Activated CD8-positive, alpha-beta T cell treated with anti-CD3 and anti-CD28 coated beads for 36 hours (primary cell): ENCODE measurements at regions not wholly inside any gene's neighbourhood (a gene's known extent, or its start where the extent isn't known, plus 50 kb on each side); places are given as distances from the start of the nearest gene placed in this dataset.

ENCODE experiments used
- ATAC-seq: fragments of 200-7000 bp; cut with Tn5 transposase; one replicate; pipeline ENCODE4 v1.10.0; 2021; ENCODE audit warnings: mild to moderate bottlenecking, moderate library complexity
- CTCF ChIA-PET: fragments of 350-600 bp; sonication (Branson Sonifier 250); formaldehyde crosslinking; loops from one replicate; lab custom pipeline; 2021; ENCODE audit warnings: antibody characterized with exemption; lab: Charles Lee
- POLR2A ChIA-PET: fragments of 350-600 bp; sonication (Branson Sonifier 250); formaldehyde crosslinking; loops from one replicate; lab custom pipeline; 2021; ENCODE audit warnings: antibody characterized with exemption; lab: Charles Lee
- DNase-seq: peaks from one replicate; pipeline ENCODE4 v3.0.0-alpha.2; 2020
- H3K27ac Mint-ChIP-seq: one replicate; pipeline ENCODE4 v1.8.0; 2021; ENCODE audit warnings: mild to moderate bottlenecking, mixed read lengths
- H3K27me3 Mint-ChIP-seq: one replicate; pipeline ENCODE4 v1.8.0; 2021; ENCODE audit warnings: mixed read lengths
- H3K36me3 Mint-ChIP-seq: one replicate; pipeline ENCODE4 v1.8.0; 2021; ENCODE audit warnings: low read depth, mixed read lengths
- H3K4me1 Mint-ChIP-seq: one replicate; pipeline ENCODE4 v1.8.0; 2021; ENCODE audit warnings: low read depth, mixed read lengths
- H3K4me3 Mint-ChIP-seq: one replicate; pipeline ENCODE4 v1.8.0; 2021; ENCODE audit warnings: mild to moderate bottlenecking, moderate library complexity, mixed read lengths
- H3K9me3 Mint-ChIP-seq: one replicate; pipeline ENCODE4 v1.8.0; 2021; ENCODE audit warnings: mixed read lengths
- CTCF ChIP-seq: fragments of 200-600 bp; IDR thresholded peaks from one replicate; pipeline ENCODE4 v1.8.0; 2022; ENCODE audit warnings: antibody characterized with exemption, mild to moderate bottlenecking
- intact Hi-C: fragments of 100-400 bp; cut with micrococcal nuclease; formaldehyde crosslinking; loops from one replicate; pipeline ENCODE4 v1.10.0; 2022

- TF ChIP-seq CTCF: no peak
- ChIA-PET POLR2A (no interaction called here), CTCF (no interaction called here)
- Mint-ChIP-seq H3K36me3 (no peaks in the 10 kb centered on the region), H3K9me3 (no peaks in the 10 kb centered on the region), H3K4me1 (no peaks in the 10 kb centered on the region), H3K27ac (no peak overlapping the region), H3K4me3 (no peak overlapping the region), H3K27me3 (no peaks in the 10 kb centered on the region)
- ATAC-seq (no peak), DNase-seq (no peak)
- intact Hi-C loops: no loop called here
These were observed 683.6 kb upstream of the ROBO1 start for GRCh38 chr3:80451393-80451792.

- ChIA-PET POLR2A (no interaction called here), CTCF (no interaction called here)
- no peak for ATAC-seq
- H3K9me3 Mint-ChIP-seq: peaks cover 2% of the 10 kb centered on the region
- H3K27me3 Mint-ChIP-seq: no peaks in the 10 kb centered on the region
- no peak for DNase-seq
- intact Hi-C loops: no loop called here
- no peaks in the 10 kb centered on the region for H3K36me3 Mint-ChIP-seq
- H3K4me1 Mint-ChIP-seq: no peaks in the 10 kb centered on the region
- no peak overlapping the region for H3K4me3 Mint-ChIP-seq
- no peak for TF ChIP-seq CTCF
- no peak overlapping the region for H3K27ac Mint-ChIP-seq
These were observed 677.8 kb upstream of the ROBO1 start for GRCh38 chr3:80445641-80446040.

- intact Hi-C loops: no loop called here
- Mint-ChIP-seq H3K36me3 (no peaks in the 10 kb centered on the region), H3K4me3 (no peak overlapping the region), H3K27me3 (no peaks in the 10 kb centered on the region), H3K9me3 (peaks cover 2% of the 10 kb centered on the region), H3K4me1 (no peaks in the 10 kb centered on the region), H3K27ac (no peak overlapping the region)
- ATAC-seq (no peak), DNase-seq (no peak)
- no peak for TF ChIP-seq CTCF
- CTCF ChIA-PET: no interaction called here
- POLR2A ChIA-PET: no interaction called here
These were observed 677.3 kb upstream of the ROBO1 start for GRCh38 chr3:80445053-80445452.

- ATAC-seq: no peak
- DNase-seq: no peak
- CTCF ChIA-PET: no interaction called here
- H3K4me3 Mint-ChIP-seq: no peak overlapping the region
- no peak for TF ChIP-seq CTCF
- no peaks in the 10 kb centered on the region for H3K36me3 Mint-ChIP-seq
- H3K9me3 Mint-ChIP-seq: peaks cover 7% of the 10 kb centered on the region
- H3K4me1 Mint-ChIP-seq: no peaks in the 10 kb centered on the region
- no peak overlapping the region for H3K27ac Mint-ChIP-seq
- intact Hi-C loops: no loop called here
- no peaks in the 10 kb centered on the region for H3K27me3 Mint-ChIP-seq
- POLR2A ChIA-PET: no interaction called here
These were observed 671.7 kb upstream of the ROBO1 start for GRCh38 chr3:80439490-80439889.

GRCh38 chr3:80434366-80434765 is 666.6 kb upstream of the ROBO1 start:
- no peak for TF ChIP-seq CTCF
- no peak for ATAC-seq
- no peak for DNase-seq
- ChIA-PET CTCF (no interaction called here), POLR2A (no interaction called here)
- Mint-ChIP-seq H3K27me3 (no peaks in the 10 kb centered on the region), H3K4me3 (no peak overlapping the region), H3K9me3 (peaks cover 9% of the 10 kb centered on the region), H3K4me1 (no peaks in the 10 kb centered on the region), H3K27ac (no peak overlapping the region), H3K36me3 (no peaks in the 10 kb centered on the region)
- intact Hi-C loops: no loop called here
